ENCODE measurements at regions not wholly inside any gene's neighbourhood (a gene's known extent, or its start where the extent isn't known, plus 50 kb on each side); places are given as distances from the start of the nearest gene placed in this dataset.

GRCh38 chr14:87153901-87154300 lies 839.1 kb downstream of the GALC start:
- H3K27me3 ChIP-seq (ENCODE audit: insufficient read depth, low read depth), result no peaks in the 10 kb centered on the region
- TF ChIP-seq EZH2 (IDR thresholded peaks at IDR 0.05; ENCODE audit: low read depth) (no peak), CTCF (conservative IDR thresholded peaks at IDR 0.05) (no peak)
- H2AFZ ChIP-seq, result no peak overlapping the region
- ChIA-PET POLR2A (ENCODE audit: unreplicated experiment) (no interaction called here), CTCF (no interaction called here)
- H3K27ac ChIP-seq, result no peak overlapping the region
- BruUV-seq (replicated peaks), result no TSS peak
- H3K79me2 ChIP-seq (ENCODE audit: low read depth), result no peaks in the 10 kb centered on the region
- no peak overlapping the region for H3K4me2 ChIP-seq
- H3K9me2 ChIP-seq (ENCODE audit: insufficient read depth), result no peaks in the 10 kb centered on the region
- H3K4me3 ChIP-seq, result no peak overlapping the region
- H3K9me3 ChIP-seq (ENCODE audit: insufficient read depth, low read depth), result no peaks in the 10 kb centered on the region
- intact Hi-C loops (cut with micrococcal nuclease; ENCODE audit: unreplicated experiment), result no loop called here
- no peaks in the 10 kb centered on the region for H3K4me1 ChIP-seq (replicated peaks; ENCODE audit: insufficient read depth)
- no peak for DNase-seq
- H3F3A ChIP-seq (ENCODE audit: insufficient read depth, low read depth), result no peaks in the 10 kb centered on the region
- H4K20me1 ChIP-seq (ENCODE audit: insufficient read depth), result no peaks in the 10 kb centered on the region
- no peaks in the 10 kb centered on the region for H3K36me3 ChIP-seq (ENCODE audit: low read depth)

- POLR2A ChIA-PET (ENCODE audit: unreplicated experiment), result no interaction called here
- Histone ChIP-seq H3K4me3 (no peak overlapping the region), H3K9me3 (ENCODE audit: insufficient read depth, low read depth) (no peaks in the 10 kb centered on the region), H3K4me1 (replicated peaks; ENCODE audit: insufficient read depth) (no peaks in the 10 kb centered on the region), H3K27ac (no peak overlapping the region), H3F3A (ENCODE audit: insufficient read depth, low read depth) (no peaks in the 10 kb centered on the region), H3K36me3 (ENCODE audit: low read depth) (no peaks in the 10 kb centered on the region), H4K20me1 (ENCODE audit: insufficient read depth) (no peaks in the 10 kb centered on the region), H3K79me2 (ENCODE audit: low read depth) (no peaks in the 10 kb centered on the region), H3K27me3 (ENCODE audit: insufficient read depth, low read depth) (no peaks in the 10 kb centered on the region), H3K4me2 (no peak overlapping the region), H2AFZ (no peak overlapping the region), H3K9me2 (ENCODE audit: insufficient read depth) (no peaks in the 10 kb centered on the region)
- no peak for DNase-seq
- TF ChIP-seq CTCF (conservative IDR thresholded peaks at IDR 0.05) (no peak), EZH2 (IDR thresholded peaks at IDR 0.05; ENCODE audit: low read depth) (no peak)
- no TSS peak for BruUV-seq (replicated peaks)
- intact Hi-C loops (cut with micrococcal nuclease; ENCODE audit: unreplicated experiment), result no loop called here
- CTCF ChIA-PET, result no interaction called here
These were observed 839.6 kb downstream of the GALC start for GRCh38 chr14:87153391-87153790.

- Histone ChIP-seq H3K79me2 (ENCODE audit: low read depth) (no peaks in the 10 kb centered on the region), H3K4me1 (replicated peaks; ENCODE audit: insufficient read depth) (no peaks in the 10 kb centered on the region), H3K27ac (no peak overlapping the region), H3K9me2 (ENCODE audit: insufficient read depth) (no peaks in the 10 kb centered on the region), H3F3A (ENCODE audit: insufficient read depth, low read depth) (no peaks in the 10 kb centered on the region), H3K4me3 (no peak overlapping the region), H3K9me3 (ENCODE audit: insufficient read depth, low read depth) (no peaks in the 10 kb centered on the region), H4K20me1 (ENCODE audit: insufficient read depth) (no peaks in the 10 kb centered on the region), H3K4me2 (no peak overlapping the region), H3K36me3 (ENCODE audit: low read depth) (no peaks in the 10 kb centered on the region), H2AFZ (no peak overlapping the region), H3K27me3 (ENCODE audit: insufficient read depth, low read depth) (no peaks in the 10 kb centered on the region)
- CTCF ChIA-PET, result no interaction called here
- intact Hi-C loops (cut with micrococcal nuclease; ENCODE audit: unreplicated experiment), result no loop called here
- TF ChIP-seq EZH2 (IDR thresholded peaks at IDR 0.05; ENCODE audit: low read depth), result no peak
- no peak for TF ChIP-seq CTCF (conservative IDR thresholded peaks at IDR 0.05)
- POLR2A ChIA-PET (ENCODE audit: unreplicated experiment), result no interaction called here
- BruUV-seq (replicated peaks), result no TSS peak
- no peak for DNase-seq
These were observed 840.3 kb downstream of the GALC start for GRCh38 chr14:87152693-87153092.

Measured in PC-9 (cell line).